ENCODE measurements at regions not wholly inside any gene's neighbourhood (a gene's known extent, or its start where the extent isn't known, plus 50 kb on each side); places are given as distances from the start of the nearest gene placed in this dataset.

DNA sequence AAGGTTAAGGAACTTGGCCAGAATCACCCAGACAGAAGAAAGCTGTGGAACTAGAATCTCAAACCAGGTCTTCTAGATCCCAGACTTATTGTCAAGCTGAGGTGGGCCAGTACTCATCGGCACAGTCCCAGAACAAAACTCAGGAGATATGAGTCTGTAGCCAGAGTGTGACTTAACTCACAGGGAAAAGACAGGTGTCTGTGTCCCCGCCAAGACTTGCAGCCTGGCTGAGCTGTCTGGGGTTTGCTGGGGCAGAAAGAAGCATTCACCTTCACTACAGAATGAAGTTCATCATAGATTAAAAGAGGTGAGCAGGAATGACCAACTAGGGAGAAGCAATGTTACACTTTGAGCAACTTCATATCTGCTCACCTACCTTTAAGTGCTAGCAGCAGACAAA is 257.2 kb downstream of the FOXO1 start (continued):
- TF ChIP-seq, protein P1, sequence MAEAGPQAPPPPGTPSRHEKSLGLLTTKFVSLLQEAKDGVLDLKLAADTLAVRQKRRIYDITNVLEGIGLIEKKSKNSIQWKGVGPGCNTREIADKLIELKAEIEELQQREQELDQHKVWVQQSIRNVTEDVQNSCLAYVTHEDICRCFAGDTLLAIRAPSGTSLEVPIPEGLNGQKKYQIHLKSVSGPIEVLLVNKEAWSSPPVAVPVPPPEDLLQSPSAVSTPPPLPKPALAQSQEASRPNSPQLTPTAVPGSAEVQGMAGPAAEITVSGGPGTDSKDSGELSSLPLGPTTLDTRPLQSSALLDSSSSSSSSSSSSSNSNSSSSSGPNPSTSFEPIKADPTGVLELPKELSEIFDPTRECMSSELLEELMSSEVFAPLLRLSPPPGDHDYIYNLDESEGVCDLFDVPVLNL (CRISPR knock-in tag; IDR thresholded peaks at IDR 0.05; ENCODE audit: low read depth), result no peak
- TF ChIP-seq POLR2G (IDR thresholded peaks at IDR 0.05; ENCODE audit: low read depth, low read length), result no peak

- POLR2A ChIA-PET, result no interaction called here
- H3K9me3 ChIP-seq (replicated peaks; ENCODE audit: control insufficient read depth, insufficient read depth, low read depth, low read length), result no peaks in the 10 kb centered on the region
- H2AFZ ChIP-seq (ENCODE audit: low read depth, low read length), result no peak overlapping the region
- no peak for TF ChIP-seq ZNF408 (CRISPR knock-in tag; IDR thresholded peaks at IDR 0.05; ENCODE audit: low read depth)
- peak; percentile 79 for TF ChIP-seq NFIC (IDR thresholded peaks at IDR 0.05)
- H3K9me1 ChIP-seq (ENCODE audit: control insufficient read depth, insufficient read depth, low read length), result no peaks in the 10 kb centered on the region
- FAIRE-seq (no peak), DNase-seq (ENCODE audit: extremely low read depth in 1 of 4, low spot score in 3 of 4) (no peak), ATAC-seq (no peak)
- H3K4me1 ChIP-seq (replicated peaks in 1 of 2; ENCODE audit: control insufficient read depth in 2 of 2, insufficient read depth in 2 of 2, low read length in 2 of 2), result no peaks in the 10 kb centered on the region
- no peak overlapping the region for H3K4me3 ChIP-seq
- BruUV-seq (replicated peaks), result no TSS peak
- intact Hi-C loops (cut with micrococcal nuclease) (no loop called here), in situ Hi-C loops (cut with MboI) (no loop called here)
- WGBS (ENCODE audit: insufficient coverage, low coverage, missing lambda C conversion rate), result 0% methylated on average over 1 of the region's 1 CpG
- no peak overlapping the region for H3K4me2 ChIP-seq (ENCODE audit: insufficient read depth, low read length)
- H3K27me3 ChIP-seq (ENCODE audit: control insufficient read depth in 2 of 2, insufficient read depth in 2 of 2, low read length in 2 of 2), result no peaks in the 10 kb centered on the region
- no peaks in the 10 kb centered on the region for H3K79me2 ChIP-seq (ENCODE audit: control insufficient read depth, insufficient read depth, low read length)
- H4K20me1 ChIP-seq (replicated peaks; ENCODE audit: control insufficient read depth, insufficient read depth, low read length), result no peaks in the 10 kb centered on the region
- CTCF ChIA-PET (ENCODE audit: low intra/inter-chr PET ratio), result no interaction called here
- H3K36me3 ChIP-seq (ENCODE audit: control insufficient read depth, insufficient read depth, low read length), result no peaks in the 10 kb centered on the region
- H3K9ac ChIP-seq (ENCODE audit: insufficient read depth in 1 of 2, low read depth in 2 of 2, low read length in 2 of 2), result no peak overlapping the region
- no peak overlapping the region for H3K27ac ChIP-seq (ENCODE audit: extremely low read depth, low read depth, low read length)
These were observed 256.1 kb downstream of the FOXO1 start for GRCh38 chr13:40410315-40410714.
